B cell (primary cell): ENCODE measurements at regions not wholly inside any gene's neighbourhood (a gene's known extent, or its start where the extent isn't known, plus 50 kb on each side); places are given as distances from the start of the nearest gene placed in this dataset.

Experiments used
- EZH2 ChIP-seq: IDR thresholded peaks from 2 replicates; pipeline ENCODE4 v1.6.1; 2012; ENCODE audit warnings: borderline replicate concordance, low read depth, mild to moderate bottlenecking, moderate library complexity, low read length; ENCODE audit not compliant: insufficient read depth, poor library complexity, severe bottlenecking
- TF ChIP-seq, protein P1 (sequence below): fragments of 200-600 bp; IDR thresholded peaks from one replicate; pipeline ENCODE4 v1.8.0; 2022; ENCODE audit warnings: antibody characterized with exemption, mild to moderate bottlenecking

DNA sequence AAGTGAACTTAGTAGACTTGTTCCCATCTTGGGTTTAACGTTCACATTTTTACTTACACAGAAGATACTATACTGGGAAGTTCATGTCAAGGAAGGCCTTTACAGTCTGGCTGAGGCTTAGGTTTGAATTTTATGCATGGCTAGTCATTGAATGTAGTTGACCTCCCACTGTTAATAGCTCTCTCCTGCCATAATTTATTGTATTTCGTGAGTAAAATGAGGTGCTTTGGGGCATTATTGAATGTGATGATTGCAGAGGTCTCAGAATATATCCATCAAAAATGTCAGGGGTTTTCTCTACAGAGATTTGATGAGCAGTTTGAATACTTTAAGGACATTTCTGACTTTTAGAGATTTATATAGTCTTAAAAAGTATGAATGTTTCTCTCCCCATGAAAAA, 356.6 kb upstream of the GRM7 start:
- TF ChIP-seq, protein P1, sequence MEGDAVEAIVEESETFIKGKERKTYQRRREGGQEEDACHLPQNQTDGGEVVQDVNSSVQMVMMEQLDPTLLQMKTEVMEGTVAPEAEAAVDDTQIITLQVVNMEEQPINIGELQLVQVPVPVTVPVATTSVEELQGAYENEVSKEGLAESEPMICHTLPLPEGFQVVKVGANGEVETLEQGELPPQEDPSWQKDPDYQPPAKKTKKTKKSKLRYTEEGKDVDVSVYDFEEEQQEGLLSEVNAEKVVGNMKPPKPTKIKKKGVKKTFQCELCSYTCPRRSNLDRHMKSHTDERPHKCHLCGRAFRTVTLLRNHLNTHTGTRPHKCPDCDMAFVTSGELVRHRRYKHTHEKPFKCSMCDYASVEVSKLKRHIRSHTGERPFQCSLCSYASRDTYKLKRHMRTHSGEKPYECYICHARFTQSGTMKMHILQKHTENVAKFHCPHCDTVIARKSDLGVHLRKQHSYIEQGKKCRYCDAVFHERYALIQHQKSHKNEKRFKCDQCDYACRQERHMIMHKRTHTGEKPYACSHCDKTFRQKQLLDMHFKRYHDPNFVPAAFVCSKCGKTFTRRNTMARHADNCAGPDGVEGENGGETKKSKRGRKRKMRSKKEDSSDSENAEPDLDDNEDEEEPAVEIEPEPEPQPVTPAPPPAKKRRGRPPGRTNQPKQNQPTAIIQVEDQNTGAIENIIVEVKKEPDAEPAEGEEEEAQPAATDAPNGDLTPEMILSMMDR: no peak
- no peak for TF ChIP-seq EZH2
